ENCODE measurements at regions not wholly inside any gene's neighbourhood (a gene's known extent, or its start where the extent isn't known, plus 50 kb on each side); places are given as distances from the start of the nearest gene placed in this dataset.

DNA sequence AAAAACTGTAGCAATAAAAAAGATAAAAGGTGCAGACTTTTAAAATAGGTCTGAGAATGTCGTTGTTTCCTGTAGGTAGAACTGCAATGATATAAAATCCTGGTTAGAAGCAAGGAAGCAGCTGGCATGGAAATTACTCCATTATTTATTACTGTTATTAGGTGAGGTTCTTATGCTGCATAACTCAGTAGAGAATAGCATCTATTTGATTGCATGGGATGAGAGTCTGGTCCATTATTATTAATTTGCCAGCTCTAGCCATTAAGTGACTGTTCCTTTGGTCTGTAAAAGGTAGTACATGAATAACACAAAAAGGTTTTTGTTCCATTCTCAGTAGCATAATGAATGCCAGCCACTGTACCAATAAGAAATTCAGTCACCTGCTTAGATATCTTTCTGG lies 358.6 kb downstream of the RBM43 start:
- Histone ChIP-seq H3K27me3 (ENCODE audit: insufficient read depth, low read length) (no peaks in the 10 kb centered on the region), H2AFZ (ENCODE audit: low read depth, low read length) (no peak overlapping the region), H3K4me3 (ENCODE audit: insufficient read depth, low read depth, low read length) (no peak overlapping the region), H4K20me1 (ENCODE audit: insufficient read depth, low read length) (no peaks in the 10 kb centered on the region), H3K9ac (ENCODE audit: low read length) (no peak overlapping the region), H3K79me2 (ENCODE audit: insufficient read depth, low read length) (no peaks in the 10 kb centered on the region), H3K9me3 (ENCODE audit: insufficient read depth, low read depth, low read length) (peaks cover 5% of the 10 kb centered on the region), H3K36me3 (ENCODE audit: insufficient read depth, low read length) (no peaks in the 10 kb centered on the region), H3K4me2 (ENCODE audit: low read length) (no peak overlapping the region), H3K27ac (ENCODE audit: low read depth, low read length) (no peak overlapping the region), H3K4me1 (ENCODE audit: insufficient read depth, low read length) (no peaks in the 10 kb centered on the region)
- Mint-ChIP-seq H3K27me3 (ENCODE audit: low read depth, unreplicated experiment) (no peaks in the 10 kb centered on the region), H3K4me1 (ENCODE audit: low read depth, unreplicated experiment) (no peaks in the 10 kb centered on the region), H3K36me3 (ENCODE audit: low read depth, unreplicated experiment) (peaks cover 2% of the 10 kb centered on the region), H3K27ac (ENCODE audit: unreplicated experiment) (no peak overlapping the region), H3K4me3 (ENCODE audit: unreplicated experiment) (no peak overlapping the region), H3K9me3 (ENCODE audit: unreplicated experiment) (peaks cover 15% of the 10 kb centered on the region)
- no peak for TF ChIP-seq EZH2 (IDR thresholded peaks at IDR 0.05; ENCODE audit: insufficient read depth, low read length)
- TF ChIP-seq, protein P1, sequence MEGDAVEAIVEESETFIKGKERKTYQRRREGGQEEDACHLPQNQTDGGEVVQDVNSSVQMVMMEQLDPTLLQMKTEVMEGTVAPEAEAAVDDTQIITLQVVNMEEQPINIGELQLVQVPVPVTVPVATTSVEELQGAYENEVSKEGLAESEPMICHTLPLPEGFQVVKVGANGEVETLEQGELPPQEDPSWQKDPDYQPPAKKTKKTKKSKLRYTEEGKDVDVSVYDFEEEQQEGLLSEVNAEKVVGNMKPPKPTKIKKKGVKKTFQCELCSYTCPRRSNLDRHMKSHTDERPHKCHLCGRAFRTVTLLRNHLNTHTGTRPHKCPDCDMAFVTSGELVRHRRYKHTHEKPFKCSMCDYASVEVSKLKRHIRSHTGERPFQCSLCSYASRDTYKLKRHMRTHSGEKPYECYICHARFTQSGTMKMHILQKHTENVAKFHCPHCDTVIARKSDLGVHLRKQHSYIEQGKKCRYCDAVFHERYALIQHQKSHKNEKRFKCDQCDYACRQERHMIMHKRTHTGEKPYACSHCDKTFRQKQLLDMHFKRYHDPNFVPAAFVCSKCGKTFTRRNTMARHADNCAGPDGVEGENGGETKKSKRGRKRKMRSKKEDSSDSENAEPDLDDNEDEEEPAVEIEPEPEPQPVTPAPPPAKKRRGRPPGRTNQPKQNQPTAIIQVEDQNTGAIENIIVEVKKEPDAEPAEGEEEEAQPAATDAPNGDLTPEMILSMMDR (IDR thresholded peaks at IDR 0.05; ENCODE audit: insufficient read depth, low read depth, low read length), result no peak
- FAIRE-seq, result no peak
- DNase-seq (ENCODE audit: low read depth), result no peak

DNA sequence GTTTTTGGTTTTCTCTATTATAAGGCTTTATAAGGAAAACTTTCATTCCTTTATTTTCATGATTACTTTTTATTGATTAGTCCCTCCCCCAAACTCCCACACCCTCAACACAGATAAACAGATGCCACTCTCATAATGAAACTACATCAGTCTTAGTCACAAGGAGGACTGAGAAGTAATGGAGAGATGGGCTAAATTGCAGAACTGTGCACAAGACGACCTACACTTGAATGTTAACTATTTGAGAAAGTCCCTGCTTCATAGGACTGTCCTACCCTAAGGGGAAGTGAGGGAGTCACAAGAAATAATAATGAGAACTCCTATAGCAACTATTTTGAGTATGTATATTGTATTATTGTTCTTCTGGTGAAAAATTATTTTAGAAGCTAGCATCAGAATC lies 360.8 kb downstream of the RBM43 start:
- H3K4me1 ChIP-seq (ENCODE audit: insufficient read depth, low read length), result no peaks in the 10 kb centered on the region
- H3K27me3 ChIP-seq (ENCODE audit: insufficient read depth, low read length), result no peaks in the 10 kb centered on the region
- no peaks in the 10 kb centered on the region for H4K20me1 ChIP-seq (ENCODE audit: insufficient read depth, low read length)
- DNase-seq (ENCODE audit: low read depth), result no peak
- H3K9me3 ChIP-seq (ENCODE audit: insufficient read depth, low read depth, low read length), result peaks cover 5% of the 10 kb centered on the region
- FAIRE-seq, result no peak
- Mint-ChIP-seq H3K4me1 (ENCODE audit: low read depth, unreplicated experiment) (no peaks in the 10 kb centered on the region), H3K36me3 (ENCODE audit: low read depth, unreplicated experiment) (peaks cover 2% of the 10 kb centered on the region), H3K4me3 (ENCODE audit: unreplicated experiment) (no peak overlapping the region), H3K27me3 (ENCODE audit: low read depth, unreplicated experiment) (no peaks in the 10 kb centered on the region), H3K27ac (ENCODE audit: unreplicated experiment) (no peak overlapping the region), H3K9me3 (ENCODE audit: unreplicated experiment) (peaks cover 15% of the 10 kb centered on the region)
- H3K4me2 ChIP-seq (ENCODE audit: low read length), result no peak overlapping the region
- TF ChIP-seq EZH2 (IDR thresholded peaks at IDR 0.05; ENCODE audit: insufficient read depth, low read length), result no peak
- TF ChIP-seq, protein P1 (IDR thresholded peaks at IDR 0.05; ENCODE audit: insufficient read depth, low read depth, low read length), result no peak
- H3K36me3 ChIP-seq (ENCODE audit: insufficient read depth, low read length), result no peaks in the 10 kb centered on the region
- H2AFZ ChIP-seq (ENCODE audit: low read depth, low read length), result no peak overlapping the region
- H3K79me2 ChIP-seq (ENCODE audit: insufficient read depth, low read length), result no peaks in the 10 kb centered on the region
- no peak overlapping the region for H3K27ac ChIP-seq (ENCODE audit: low read depth, low read length)
- no peak overlapping the region for H3K4me3 ChIP-seq (ENCODE audit: insufficient read depth, low read depth, low read length)
- no peak overlapping the region for H3K9ac ChIP-seq (ENCODE audit: low read length)

DNA sequence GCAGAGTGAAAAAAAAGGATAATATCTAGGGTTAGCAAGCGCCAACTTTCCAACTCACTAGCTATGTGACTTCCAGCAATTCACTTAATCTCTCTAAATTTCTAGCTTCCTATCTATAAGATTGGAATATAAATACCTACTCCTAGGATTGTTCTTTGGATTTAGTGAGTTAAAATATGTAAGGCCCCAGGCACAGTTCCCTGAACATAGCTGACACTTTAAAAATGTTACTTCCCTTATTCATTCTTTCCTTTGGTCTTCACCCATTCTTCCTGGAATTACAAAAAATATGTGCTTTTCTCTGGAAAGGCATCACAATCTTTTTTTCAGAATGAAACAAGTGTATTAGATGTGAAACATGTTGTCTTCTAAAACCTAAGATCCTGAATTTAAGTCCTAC lies 365.7 kb downstream of the RBM43 start:
- H3K27ac Mint-ChIP-seq (ENCODE audit: unreplicated experiment), result no peak overlapping the region
- FAIRE-seq, result peak; percentile 49

More for the DNA sequence above, 365.7 kb downstream of the RBM43 start:
- H3K27ac ChIP-seq (ENCODE audit: low read depth, low read length), result no peak overlapping the region
- no peak for DNase-seq (ENCODE audit: low read depth)
- no peaks in the 10 kb centered on the region for H3K27me3 ChIP-seq (ENCODE audit: insufficient read depth, low read length)
- H2AFZ ChIP-seq (ENCODE audit: low read depth, low read length), result no peak overlapping the region
- no peak overlapping the region for H3K4me3 ChIP-seq (ENCODE audit: insufficient read depth, low read depth, low read length)
- Mint-ChIP-seq H3K4me3 (ENCODE audit: unreplicated experiment) (no peak overlapping the region), H3K36me3 (ENCODE audit: low read depth, unreplicated experiment) (no peaks in the 10 kb centered on the region), H3K27me3 (ENCODE audit: low read depth, unreplicated experiment) (no peaks in the 10 kb centered on the region), H3K9me3 (ENCODE audit: unreplicated experiment) (peaks cover 9% of the 10 kb centered on the region), H3K4me1 (ENCODE audit: low read depth, unreplicated experiment) (no peaks in the 10 kb centered on the region)
- H3K9ac ChIP-seq (ENCODE audit: low read length), result no peak overlapping the region
- no peaks in the 10 kb centered on the region for H3K9me3 ChIP-seq (ENCODE audit: insufficient read depth, low read depth, low read length)
- H3K36me3 ChIP-seq (ENCODE audit: insufficient read depth, low read length), result no peaks in the 10 kb centered on the region
- H4K20me1 ChIP-seq (ENCODE audit: insufficient read depth, low read length), result no peaks in the 10 kb centered on the region
- H3K79me2 ChIP-seq (ENCODE audit: insufficient read depth, low read length), result no peaks in the 10 kb centered on the region
- no peak overlapping the region for H3K4me2 ChIP-seq (ENCODE audit: low read length)
- TF ChIP-seq, protein P1 (IDR thresholded peaks at IDR 0.05; ENCODE audit: insufficient read depth, low read depth, low read length), result no peak
- TF ChIP-seq EZH2 (IDR thresholded peaks at IDR 0.05; ENCODE audit: insufficient read depth, low read length), result no peak
- no peaks in the 10 kb centered on the region for H3K4me1 ChIP-seq (ENCODE audit: insufficient read depth, low read length)

Data from astrocyte (in vitro differentiated cells and primary cell).